ENCODE measurements at regions not wholly inside any gene's neighbourhood (a gene's known extent, or its start where the extent isn't known, plus 50 kb on each side); places are given as distances from the start of the nearest gene placed in this dataset.

GRCh38 chr6:40177598-40177997 is 243.3 kb upstream of the MOCS1 start:
- no peak for TF ChIP-seq CTCF (IDR thresholded peaks at IDR 0.05; ENCODE audit: low read depth, low read length)
- no peak for TF ChIP-seq EZH2phosphoT487 (IDR thresholded peaks at IDR 0.05; ENCODE audit: low read depth)
